KMS-11 (cell line): ENCODE measurements at regions not wholly inside any gene's neighbourhood (a gene's known extent, or its start where the extent isn't known, plus 50 kb on each side); places are given as distances from the start of the nearest gene placed in this dataset.

Experiments used
- H2AFZ ChIP-seq: fragments of 200-600 bp; sonication (generic); 2 replicates; pipeline ENCODE4 v1.6.1; 2016; ENCODE audit warnings: antibody characterized with exemption, mixed run types, low read depth
- H3K27ac ChIP-seq: fragments of 200-600 bp; sonication (generic); 2 replicates; pipeline ENCODE4 v1.6.1; 2016; ENCODE audit warnings: mild to moderate bottlenecking, mixed run types
- H3K27me3 ChIP-seq: fragments of 200-600 bp; sonication (generic); 2 replicates; pipeline ENCODE4 v1.6.1; 2017; ENCODE audit warnings: mild to moderate bottlenecking, low read depth, mixed run types, moderate library complexity; ENCODE audit not compliant: insufficient read depth
- H3K36me3 ChIP-seq: fragments of 200-600 bp; sonication (generic); 2 replicates; pipeline ENCODE4 v1.6.1; 2017; ENCODE audit warnings: mild to moderate bottlenecking, mixed run types; ENCODE audit not compliant: insufficient read depth
- H3K4me1 ChIP-seq: fragments of 200-600 bp; sonication (generic); 2 replicates; pipeline ENCODE4 v1.6.1; 2016; ENCODE audit warnings: mild to moderate bottlenecking, low read depth, mixed run types; ENCODE audit not compliant: poor library complexity, severe bottlenecking
- H3K4me2 ChIP-seq: fragments of 200-600 bp; sonication (generic); 2 replicates; pipeline ENCODE4 v1.7.0; 2016; ENCODE audit warnings: mild to moderate bottlenecking, mixed run types
- H3K4me3 ChIP-seq: fragments of 200-600 bp; sonication (generic); IDR thresholded peaks from 2 replicates; pipeline ENCODE4 v1.6.1; 2017; ENCODE audit warnings: low read depth, low read length, mixed read lengths; ENCODE audit not compliant: insufficient read depth
- H3K79me2 ChIP-seq: fragments of 200-600 bp; sonication (generic); 2 replicates; pipeline ENCODE4 v1.6.1; 2016; ENCODE audit warnings: low read depth, mixed run types; ENCODE audit not compliant: insufficient read depth
- H3K9ac ChIP-seq: fragments of 200-600 bp; sonication (generic); 2 replicates; pipeline ENCODE4 v1.6.1; 2016; ENCODE audit warnings: mild to moderate bottlenecking, mixed run types
- H4K20me1 ChIP-seq: fragments of 200-600 bp; sonication (generic); 2 replicates; pipeline ENCODE4 v1.6.1; 2016; ENCODE audit warnings: mild to moderate bottlenecking, mixed run types; ENCODE audit not compliant: insufficient read depth
- TF ChIP-seq, protein P1 (sequence below): fragments of 200-600 bp; sonication (generic); conservative IDR thresholded peaks from 2 replicates; pipeline ENCODE4 v1.6.1; 2017; ENCODE audit warnings: low read depth, mild to moderate bottlenecking, antibody characterized with exemption, low read length, moderate library complexity, mixed read lengths

DNA sequence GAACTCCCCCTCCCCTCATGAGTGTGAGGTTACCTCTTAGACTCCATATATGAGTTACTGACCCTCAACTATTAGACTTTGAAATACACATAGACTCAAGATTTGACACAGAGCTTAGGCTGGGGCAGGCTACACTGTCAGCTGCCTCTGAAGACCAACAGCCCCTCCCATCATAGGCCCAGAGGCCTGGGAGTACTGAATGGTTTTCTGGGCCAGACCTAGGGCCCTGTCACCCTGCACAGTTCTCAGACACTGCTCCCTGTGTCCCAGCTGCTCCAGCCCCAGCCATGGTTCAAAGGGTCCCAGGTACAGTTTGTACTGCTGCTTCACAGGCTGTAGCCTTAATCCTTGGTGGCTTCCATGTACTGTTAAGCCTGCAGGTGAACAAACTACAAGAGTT lies 132.1 kb upstream of the MOCS1 start:
- Histone ChIP-seq H2AFZ (no peak overlapping the region), H3K4me1 (no peaks in the 10 kb centered on the region), H3K4me3 (no peak overlapping the region), H3K9ac (no peak overlapping the region), H3K36me3 (no peaks in the 10 kb centered on the region), H3K4me2 (no peak overlapping the region), H3K27me3 (no peaks in the 10 kb centered on the region), H3K27ac (no peak overlapping the region), H4K20me1 (no peaks in the 10 kb centered on the region), H3K79me2 (no peaks in the 10 kb centered on the region)
- TF ChIP-seq, protein P1, sequence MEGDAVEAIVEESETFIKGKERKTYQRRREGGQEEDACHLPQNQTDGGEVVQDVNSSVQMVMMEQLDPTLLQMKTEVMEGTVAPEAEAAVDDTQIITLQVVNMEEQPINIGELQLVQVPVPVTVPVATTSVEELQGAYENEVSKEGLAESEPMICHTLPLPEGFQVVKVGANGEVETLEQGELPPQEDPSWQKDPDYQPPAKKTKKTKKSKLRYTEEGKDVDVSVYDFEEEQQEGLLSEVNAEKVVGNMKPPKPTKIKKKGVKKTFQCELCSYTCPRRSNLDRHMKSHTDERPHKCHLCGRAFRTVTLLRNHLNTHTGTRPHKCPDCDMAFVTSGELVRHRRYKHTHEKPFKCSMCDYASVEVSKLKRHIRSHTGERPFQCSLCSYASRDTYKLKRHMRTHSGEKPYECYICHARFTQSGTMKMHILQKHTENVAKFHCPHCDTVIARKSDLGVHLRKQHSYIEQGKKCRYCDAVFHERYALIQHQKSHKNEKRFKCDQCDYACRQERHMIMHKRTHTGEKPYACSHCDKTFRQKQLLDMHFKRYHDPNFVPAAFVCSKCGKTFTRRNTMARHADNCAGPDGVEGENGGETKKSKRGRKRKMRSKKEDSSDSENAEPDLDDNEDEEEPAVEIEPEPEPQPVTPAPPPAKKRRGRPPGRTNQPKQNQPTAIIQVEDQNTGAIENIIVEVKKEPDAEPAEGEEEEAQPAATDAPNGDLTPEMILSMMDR: no peak

- H3K27ac ChIP-seq: no peak overlapping the region
- no peak overlapping the region for H3K4me3 ChIP-seq
- H3K4me1 ChIP-seq: no peaks in the 10 kb centered on the region
- no peaks in the 10 kb centered on the region for H4K20me1 ChIP-seq
- no peak overlapping the region for H3K4me2 ChIP-seq
- H3K27me3 ChIP-seq: no peaks in the 10 kb centered on the region
- H3K9ac ChIP-seq: no peak overlapping the region
- TF ChIP-seq, protein P1: no peak
- no peaks in the 10 kb centered on the region for H3K79me2 ChIP-seq
- no peak overlapping the region for H2AFZ ChIP-seq
- no peaks in the 10 kb centered on the region for H3K36me3 ChIP-seq
Observed at GRCh38 chr6:40056865-40057264, 122.6 kb upstream of the MOCS1 start.

GRCh38 chr6:40054602-40055001 lies 120.3 kb upstream of the MOCS1 start:
- Histone ChIP-seq H3K79me2 (no peaks in the 10 kb centered on the region), H3K9ac (no peak overlapping the region), H3K27ac (no peak overlapping the region), H3K36me3 (no peaks in the 10 kb centered on the region), H3K4me3 (no peak overlapping the region), H4K20me1 (no peaks in the 10 kb centered on the region), H3K4me2 (no peak overlapping the region), H3K4me1 (no peaks in the 10 kb centered on the region), H3K27me3 (no peaks in the 10 kb centered on the region), H2AFZ (no peak overlapping the region)
- TF ChIP-seq, protein P1: no peak

- H3K4me3 ChIP-seq: no peak overlapping the region
- H2AFZ ChIP-seq: no peak overlapping the region
- H3K4me2 ChIP-seq: no peak overlapping the region
- no peaks in the 10 kb centered on the region for H3K27me3 ChIP-seq
- no peaks in the 10 kb centered on the region for H3K79me2 ChIP-seq
- no peak overlapping the region for H3K27ac ChIP-seq
- TF ChIP-seq, protein P1: no peak
- no peaks in the 10 kb centered on the region for H4K20me1 ChIP-seq
- no peaks in the 10 kb centered on the region for H3K4me1 ChIP-seq
- no peaks in the 10 kb centered on the region for H3K36me3 ChIP-seq
- no peak overlapping the region for H3K9ac ChIP-seq
Observed at GRCh38 chr6:40054186-40054585, 119.9 kb upstream of the MOCS1 start.
